ENCODE measurements at regions not wholly inside any gene's neighbourhood (a gene's known extent, or its start where the extent isn't known, plus 50 kb on each side); places are given as distances from the start of the nearest gene placed in this dataset.

GRCh38 chr6:87922947-87923330 lies 124.7 kb upstream of the SPACA1 start:
- ATAC-seq = no peak
- TF ChIP-seq POU6F1 (CRISPR knock-in tag; IDR thresholded peaks at IDR 0.05; ENCODE audit: borderline replicate concordance, low read depth) = no peak
- no peak for TF ChIP-seq PATZ1 (CRISPR knock-in tag; IDR thresholded peaks at IDR 0.05; ENCODE audit: borderline replicate concordance)
- no peak for TF ChIP-seq ZFP30 (CRISPR knock-in tag; IDR thresholded peaks at IDR 0.05)
- TF ChIP-seq RARB (CRISPR knock-in tag; IDR thresholded peaks at IDR 0.05) = no peak
- TF ChIP-seq GLIS3 (CRISPR knock-in tag; IDR thresholded peaks at IDR 0.05) = no peak
- TF ChIP-seq CSDC2 (CRISPR knock-in tag; IDR thresholded peaks at IDR 0.05) = no peak

- TF ChIP-seq ZC3H10 (CRISPR knock-in tag; IDR thresholded peaks at IDR 0.05) (no peak), CSDC2 (CRISPR knock-in tag; IDR thresholded peaks at IDR 0.05) (no peak), ZNF565 (CRISPR knock-in tag; conservative IDR thresholded peaks at IDR 0.05; ENCODE audit: low read depth) (no peak)
- ATAC-seq = no peak
Observed at GRCh38 chr6:87922196-87922946, 125.3 kb upstream of the SPACA1 start.

- no peak for ATAC-seq
Observed at GRCh38 chr6:87921034-87921433, 126.6 kb upstream of the SPACA1 start.

GRCh38 chr6:87920245-87920644 lies 127.4 kb upstream of the SPACA1 start:
- no peak for ATAC-seq
- TF ChIP-seq CREB5 (CRISPR knock-in tag; IDR thresholded peaks at IDR 0.05; ENCODE audit: low read depth) (no peak), ZNF8 (CRISPR knock-in tag; IDR thresholded peaks at IDR 0.05) (no peak), TOX (CRISPR knock-in tag; IDR thresholded peaks at IDR 0.05; ENCODE audit: borderline replicate concordance) (no peak)

More at GRCh38 chr6:87921034-87921433, 126.6 kb upstream of the SPACA1 start:
- TF ChIP-seq GLIS3 (CRISPR knock-in tag; IDR thresholded peaks at IDR 0.05) = no peak
- TF ChIP-seq CSRNP3 (CRISPR knock-in tag; IDR thresholded peaks at IDR 0.05) = no peak
- TF ChIP-seq ISL1 (CRISPR knock-in tag; IDR thresholded peaks at IDR 0.05) = no peak
- no peak for TF ChIP-seq ESRRG (CRISPR knock-in tag; IDR thresholded peaks at IDR 0.05)
- TF ChIP-seq ZC3H10 (CRISPR knock-in tag; IDR thresholded peaks at IDR 0.05) = no peak
- TF ChIP-seq SNAI2 (CRISPR knock-in tag; IDR thresholded peaks at IDR 0.05) = no peak
- TF ChIP-seq OSR1 (CRISPR knock-in tag; IDR thresholded peaks at IDR 0.05) = no peak
- no peak for TF ChIP-seq RARB (CRISPR knock-in tag; IDR thresholded peaks at IDR 0.05)
- no peak for TF ChIP-seq ZFP3 (CRISPR knock-in tag; IDR thresholded peaks at IDR 0.05)
- no peak for TF ChIP-seq ARNTL (CRISPR knock-in tag; IDR thresholded peaks at IDR 0.05; ENCODE audit: borderline replicate concordance, low read depth)
- no peak for TF ChIP-seq TOX (CRISPR knock-in tag; IDR thresholded peaks at IDR 0.05; ENCODE audit: borderline replicate concordance)
- TF ChIP-seq ZNF70 (CRISPR knock-in tag; IDR thresholded peaks at IDR 0.05) = no peak
- no peak for TF ChIP-seq BACH2 (CRISPR knock-in tag; IDR thresholded peaks at IDR 0.05; ENCODE audit: borderline replicate concordance)
- TF ChIP-seq CREB5 (CRISPR knock-in tag; IDR thresholded peaks at IDR 0.05; ENCODE audit: low read depth) = no peak
- no peak for TF ChIP-seq ZFP30 (CRISPR knock-in tag; IDR thresholded peaks at IDR 0.05)
- TF ChIP-seq CSDC2 (CRISPR knock-in tag; IDR thresholded peaks at IDR 0.05) = no peak
